ENCODE measurements at regions not wholly inside any gene's neighbourhood (a gene's known extent, or its start where the extent isn't known, plus 50 kb on each side); places are given as distances from the start of the nearest gene placed in this dataset.

GRCh38 chr3:35946121-35946853 is 307.0 kb downstream of the ARPP21 start:
- intact Hi-C loops (cut with micrococcal nuclease; ENCODE audit: unreplicated experiment): no loop called here
- TF ChIP-seq CTCF (IDR thresholded peaks at IDR 0.05; ENCODE audit: insufficient read depth in 1 of 2, low read depth in 1 of 2, low read length in 1 of 2, severe bottlenecking in 1 of 2, unreplicated experiment in 1 of 2): peak in 1 of 2 experiments; percentile 25
- no peak overlapping the region for H3K27ac Mint-ChIP-seq (ENCODE audit: unreplicated experiment)
- Histone ChIP-seq H3K4me3 (ENCODE audit: low read depth, low read length) (no peak overlapping the region), H3K36me3 (ENCODE audit: control insufficient read depth, insufficient read depth, low read length) (no peaks in the 10 kb centered on the region), H3K4me1 (peaks cover 15% of the 10 kb centered on the region), H3K9me3 (no peaks in the 10 kb centered on the region), H3K27me3 (replicated peaks; ENCODE audit: control insufficient read depth, insufficient read depth, low read length) (no peaks in the 10 kb centered on the region)
- no peak for DNase-seq
- H3K4me1 Mint-ChIP-seq (ENCODE audit: low read depth, unreplicated experiment): peaks cover 12% of the 10 kb centered on the region
- H3K27me3 Mint-ChIP-seq (ENCODE audit: insufficient read depth, unreplicated experiment): no peaks in the 10 kb centered on the region
- H3K9me3 Mint-ChIP-seq (ENCODE audit: unreplicated experiment): no peaks in the 10 kb centered on the region
- no peaks in the 10 kb centered on the region for H3K36me3 Mint-ChIP-seq (ENCODE audit: insufficient read depth, unreplicated experiment)
- ChIA-PET CTCF (no interaction called here), POLR2A (no interaction called here)
- no peak overlapping the region for H3K4me3 Mint-ChIP-seq (ENCODE audit: unreplicated experiment)
- BruUV-seq (replicated peaks): no TSS peak

DNA sequence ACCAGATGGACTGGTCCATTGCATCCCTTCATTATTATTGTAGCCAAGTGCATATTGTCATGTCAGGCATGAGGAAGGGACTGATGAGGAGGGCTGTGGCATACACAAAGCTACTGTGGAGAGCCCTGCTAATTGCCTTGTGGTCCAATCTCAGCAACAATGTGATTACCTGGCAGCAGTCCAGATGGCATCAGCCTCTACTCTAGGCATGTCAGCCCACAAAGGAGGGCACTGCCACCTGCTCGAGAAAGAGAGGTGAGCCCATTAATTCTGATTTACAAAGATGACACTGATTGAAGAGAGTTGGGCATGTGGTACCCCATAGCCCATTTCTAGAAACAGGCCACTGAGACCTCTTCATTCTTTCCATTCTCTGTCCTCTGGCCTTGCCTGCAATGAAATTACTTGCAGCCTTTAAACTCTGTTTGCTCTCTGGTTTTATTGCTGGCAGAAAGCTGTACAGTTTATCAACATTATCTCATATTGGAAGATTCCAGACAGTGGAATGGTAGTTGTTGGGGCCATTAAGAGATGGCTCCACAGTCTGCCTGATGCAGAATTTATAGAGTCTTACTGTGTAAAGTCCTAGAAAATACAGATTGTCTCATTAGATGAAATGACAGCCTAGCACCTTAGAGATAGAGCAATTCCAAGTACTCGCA is 307.7 kb downstream of the ARPP21 start:
- H3K36me3 Mint-ChIP-seq (ENCODE audit: insufficient read depth, unreplicated experiment): no peaks in the 10 kb centered on the region
- ChIA-PET CTCF (no interaction called here), POLR2A (no interaction called here)
- no peak for TF ChIP-seq CTCF (IDR thresholded peaks at IDR 0.05; ENCODE audit: insufficient read depth in 1 of 2, low read depth in 1 of 2, low read length in 1 of 2, severe bottlenecking in 1 of 2, unreplicated experiment in 1 of 2)
- H3K27me3 ChIP-seq (replicated peaks; ENCODE audit: control insufficient read depth, insufficient read depth, low read length): no peaks in the 10 kb centered on the region
- H3K9me3 ChIP-seq: no peaks in the 10 kb centered on the region
- no peaks in the 10 kb centered on the region for H3K9me3 Mint-ChIP-seq (ENCODE audit: unreplicated experiment)
- H3K4me1 Mint-ChIP-seq (ENCODE audit: low read depth, unreplicated experiment): peaks cover 12% of the 10 kb centered on the region
- intact Hi-C loops (cut with micrococcal nuclease; ENCODE audit: unreplicated experiment): no loop called here
- H3K27me3 Mint-ChIP-seq (ENCODE audit: insufficient read depth, unreplicated experiment): no peaks in the 10 kb centered on the region
- no peaks in the 10 kb centered on the region for H3K36me3 ChIP-seq (ENCODE audit: control insufficient read depth, insufficient read depth, low read length)
- DNase-seq: peak in 1 of 2 experiments; percentile 5
- peak overlapping the region; percentile 3 for H3K4me3 Mint-ChIP-seq (ENCODE audit: unreplicated experiment)
- H3K4me3 ChIP-seq (ENCODE audit: low read depth, low read length): no peak overlapping the region
- no TSS peak for BruUV-seq (replicated peaks)
- peak overlapping the region; percentile 30 for H3K27ac Mint-ChIP-seq (ENCODE audit: unreplicated experiment)
- peaks cover 15% of the 10 kb centered on the region for H3K4me1 ChIP-seq

DNA sequence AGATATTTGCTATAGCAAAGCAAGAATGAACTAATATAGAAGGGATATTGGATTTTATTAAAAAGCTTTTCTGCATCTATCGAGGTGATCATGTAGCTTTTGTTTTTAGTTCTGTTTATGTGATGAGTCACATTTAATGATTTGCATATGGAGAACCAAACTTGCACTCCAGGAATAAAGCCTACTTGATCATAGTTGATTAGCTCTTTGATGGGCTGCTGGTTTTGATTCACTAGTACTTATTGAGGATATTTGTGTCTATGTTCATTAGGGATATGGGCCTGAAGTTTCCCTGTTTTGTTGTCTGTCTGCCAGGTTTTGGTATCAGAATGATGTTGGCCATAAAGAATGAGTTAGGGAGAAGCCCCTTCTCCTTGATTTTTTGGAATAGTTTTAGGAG is 310.7 kb downstream of the ARPP21 start:
- BruUV-seq (replicated peaks): no TSS peak
- intact Hi-C loops (cut with micrococcal nuclease; ENCODE audit: unreplicated experiment): no loop called here
- Histone ChIP-seq H3K4me1 (peaks cover 15% of the 10 kb centered on the region), H3K4me3 (ENCODE audit: low read depth, low read length) (no peak overlapping the region), H3K9me3 (no peaks in the 10 kb centered on the region), H3K27me3 (replicated peaks; ENCODE audit: control insufficient read depth, insufficient read depth, low read length) (no peaks in the 10 kb centered on the region), H3K36me3 (ENCODE audit: control insufficient read depth, insufficient read depth, low read length) (no peaks in the 10 kb centered on the region)
- POLR2A ChIA-PET: no interaction called here
- H3K27ac Mint-ChIP-seq (ENCODE audit: unreplicated experiment): no peak overlapping the region
- H3K27me3 Mint-ChIP-seq (ENCODE audit: insufficient read depth, unreplicated experiment): no peaks in the 10 kb centered on the region
- no peaks in the 10 kb centered on the region for H3K36me3 Mint-ChIP-seq (ENCODE audit: insufficient read depth, unreplicated experiment)
- H3K4me1 Mint-ChIP-seq (ENCODE audit: low read depth, unreplicated experiment): peaks cover 12% of the 10 kb centered on the region
- no peaks in the 10 kb centered on the region for H3K9me3 Mint-ChIP-seq (ENCODE audit: unreplicated experiment)
- CTCF ChIA-PET: no interaction called here
- H3K4me3 Mint-ChIP-seq (ENCODE audit: unreplicated experiment): no peak overlapping the region
- TF ChIP-seq CTCF (IDR thresholded peaks at IDR 0.05; ENCODE audit: insufficient read depth in 1 of 2, low read depth in 1 of 2, low read length in 1 of 2, severe bottlenecking in 1 of 2, unreplicated experiment in 1 of 2): no peak
- DNase-seq: no peak

Measured in Caco-2 (cell line).